ENCODE measurements at regions not wholly inside any gene's neighbourhood (a gene's known extent, or its start where the extent isn't known, plus 50 kb on each side); places are given as distances from the start of the nearest gene placed in this dataset.
A peak's percentile ranks its signal among the peaks of the same experiment; 100 is the strongest.

DNA sequence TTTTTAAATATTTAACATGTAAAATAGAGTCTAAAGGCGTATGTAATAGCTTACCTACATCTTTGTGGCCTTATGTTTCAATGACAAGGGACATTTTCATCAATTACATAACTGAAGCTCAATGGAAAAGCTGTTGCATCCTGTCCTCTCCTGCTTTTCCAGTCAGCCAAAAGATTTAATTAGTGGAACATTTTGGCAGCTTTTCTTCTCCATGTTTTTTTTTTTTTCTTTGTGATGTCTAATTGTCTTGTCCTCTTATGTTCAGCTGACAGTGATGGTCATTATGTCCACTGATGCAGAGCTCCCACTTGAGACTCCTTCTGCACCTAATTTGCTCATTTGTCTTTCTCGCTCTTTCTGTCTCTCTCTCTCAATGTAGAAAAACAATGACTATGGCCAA, 422.2 kb downstream of the GABRG1 start:
- TF ChIP-seq, protein P1, sequence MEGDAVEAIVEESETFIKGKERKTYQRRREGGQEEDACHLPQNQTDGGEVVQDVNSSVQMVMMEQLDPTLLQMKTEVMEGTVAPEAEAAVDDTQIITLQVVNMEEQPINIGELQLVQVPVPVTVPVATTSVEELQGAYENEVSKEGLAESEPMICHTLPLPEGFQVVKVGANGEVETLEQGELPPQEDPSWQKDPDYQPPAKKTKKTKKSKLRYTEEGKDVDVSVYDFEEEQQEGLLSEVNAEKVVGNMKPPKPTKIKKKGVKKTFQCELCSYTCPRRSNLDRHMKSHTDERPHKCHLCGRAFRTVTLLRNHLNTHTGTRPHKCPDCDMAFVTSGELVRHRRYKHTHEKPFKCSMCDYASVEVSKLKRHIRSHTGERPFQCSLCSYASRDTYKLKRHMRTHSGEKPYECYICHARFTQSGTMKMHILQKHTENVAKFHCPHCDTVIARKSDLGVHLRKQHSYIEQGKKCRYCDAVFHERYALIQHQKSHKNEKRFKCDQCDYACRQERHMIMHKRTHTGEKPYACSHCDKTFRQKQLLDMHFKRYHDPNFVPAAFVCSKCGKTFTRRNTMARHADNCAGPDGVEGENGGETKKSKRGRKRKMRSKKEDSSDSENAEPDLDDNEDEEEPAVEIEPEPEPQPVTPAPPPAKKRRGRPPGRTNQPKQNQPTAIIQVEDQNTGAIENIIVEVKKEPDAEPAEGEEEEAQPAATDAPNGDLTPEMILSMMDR (conservative IDR thresholded peaks at IDR 0.05; ENCODE audit: low read depth, low read length): no peak
- no peak overlapping the region for H3K4me3 ChIP-seq (ENCODE audit: low read length)
- DNase-seq (ENCODE audit: low read depth): no peak

DNA sequence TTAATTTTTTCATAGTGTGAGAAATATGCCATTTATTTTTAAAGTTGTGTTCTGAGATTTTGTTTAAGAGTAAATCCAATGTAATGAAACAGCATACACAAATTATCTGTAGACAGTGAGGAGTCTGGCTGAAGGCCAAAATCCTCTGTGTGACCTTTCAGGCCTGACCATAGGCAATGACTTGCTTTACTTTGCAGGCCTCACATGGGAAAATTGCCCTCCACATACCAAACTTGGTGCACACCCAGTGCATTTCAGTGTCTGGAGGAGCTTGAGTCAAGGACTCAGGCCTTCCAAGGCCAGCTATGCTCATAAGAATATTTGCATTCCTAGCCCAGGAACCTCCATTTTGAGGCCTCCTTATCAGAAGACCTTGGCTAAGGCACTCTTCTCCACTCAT, 430.1 kb downstream of the GABRG1 start:
- no peak overlapping the region for H3K4me3 ChIP-seq (ENCODE audit: low read length)
- TF ChIP-seq, protein P1 (conservative IDR thresholded peaks at IDR 0.05; ENCODE audit: low read depth, low read length): no peak
- DNase-seq (ENCODE audit: low read depth): peak; percentile 79

DNA sequence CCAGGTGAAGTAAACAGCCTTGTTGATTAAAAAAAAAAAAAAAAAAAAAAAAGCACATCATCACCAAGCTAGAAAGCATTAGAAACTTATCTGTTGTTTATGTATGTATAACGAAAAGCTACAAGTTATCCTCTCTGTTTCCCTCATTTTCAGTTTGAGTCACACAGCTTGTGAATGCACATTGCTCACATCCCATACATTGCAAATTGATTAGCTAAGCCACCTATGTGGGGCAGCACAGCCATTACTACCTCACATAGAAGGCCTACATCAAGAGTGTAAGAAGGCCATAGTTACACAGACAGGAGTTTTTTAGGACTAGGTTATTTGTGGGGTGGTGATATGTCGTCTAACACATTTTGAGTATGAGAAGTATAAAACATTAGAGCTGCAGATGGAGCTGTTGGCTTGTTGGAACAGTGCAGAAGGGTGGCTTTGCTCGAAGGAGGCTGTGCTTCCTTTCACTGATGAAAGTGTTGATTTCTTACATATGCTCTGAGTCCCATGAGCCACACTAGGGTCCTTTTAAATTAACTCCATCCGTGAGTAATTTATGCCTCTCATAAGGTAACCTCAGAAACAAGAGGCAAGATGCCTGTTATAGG, 431.6 kb downstream of the GABRG1 start:
- DNase-seq (ENCODE audit: low read depth): no peak
- TF ChIP-seq, protein P1 (conservative IDR thresholded peaks at IDR 0.05; ENCODE audit: low read depth, low read length): no peak
- no peak overlapping the region for H3K4me3 ChIP-seq (ENCODE audit: low read length)

DNA sequence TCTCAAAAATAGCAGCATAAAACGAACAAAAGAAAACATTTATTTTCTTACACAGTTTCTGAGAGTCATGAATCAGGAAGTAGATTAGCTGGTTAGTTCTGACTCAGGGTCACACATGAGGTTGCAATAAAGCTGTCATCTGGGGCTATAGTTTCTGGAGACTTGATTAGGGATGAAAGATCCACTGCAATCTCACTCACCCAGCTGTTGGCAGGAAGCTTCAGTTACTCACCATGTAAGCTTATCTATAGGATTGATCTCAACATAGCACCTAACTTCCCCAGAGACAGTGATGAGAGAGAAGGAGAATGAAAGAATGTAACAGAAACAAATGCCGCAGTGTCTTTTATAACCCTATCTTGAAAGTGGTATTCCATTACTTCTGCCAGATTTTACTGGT, 435.5 kb downstream of the GABRG1 start:
- no peak for DNase-seq (ENCODE audit: low read depth)
- TF ChIP-seq, protein P1 (conservative IDR thresholded peaks at IDR 0.05; ENCODE audit: low read depth, low read length): no peak
- H3K4me3 ChIP-seq (ENCODE audit: low read length): no peak overlapping the region

DNA sequence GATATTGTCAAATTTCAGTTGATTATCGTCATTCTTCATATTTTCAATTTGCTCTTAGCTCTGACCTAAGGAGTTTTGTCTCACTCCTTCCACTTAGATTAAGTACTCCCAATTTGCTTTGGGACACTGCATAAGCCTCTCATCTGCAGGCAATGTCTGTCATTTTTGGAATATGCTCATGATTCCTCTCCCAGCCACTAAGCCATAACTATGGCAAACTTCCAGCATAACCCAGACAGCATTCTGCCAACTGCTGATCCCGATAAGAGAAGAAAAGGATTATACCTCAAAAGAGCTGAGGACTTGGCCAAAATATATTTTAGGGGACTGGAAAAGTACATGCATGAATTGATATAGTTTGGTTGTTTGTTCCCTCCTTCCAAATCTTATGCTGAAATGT, 444.4 kb downstream of the GABRG1 start:
- DNase-seq (ENCODE audit: low read depth): no peak
- H3K4me3 ChIP-seq (ENCODE audit: low read length): no peak overlapping the region
- TF ChIP-seq, protein P1 (conservative IDR thresholded peaks at IDR 0.05; ENCODE audit: low read depth, low read length): no peak

DNA sequence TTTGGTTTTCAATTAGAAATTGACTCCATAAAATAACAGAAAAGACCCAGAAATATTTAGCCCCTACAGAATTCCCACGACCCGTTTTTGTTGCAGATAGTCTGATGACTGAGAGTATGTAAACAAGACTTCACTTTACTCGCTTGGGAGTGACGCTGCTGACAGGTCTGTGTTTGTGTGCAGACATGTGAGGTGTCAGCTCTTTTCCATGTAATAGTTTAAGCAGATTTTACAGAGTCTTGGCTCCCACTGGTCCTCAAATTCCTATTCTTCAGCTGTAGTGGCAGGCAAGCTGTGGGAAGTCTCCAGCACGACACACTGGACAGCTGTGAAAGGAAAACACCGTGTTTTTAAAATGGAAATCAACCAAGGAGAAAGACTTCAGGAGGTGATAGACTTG, 455.7 kb downstream of the GABRG1 start:
- no peak overlapping the region for H3K4me3 ChIP-seq (ENCODE audit: low read length)
- DNase-seq (ENCODE audit: low read depth): no peak
- TF ChIP-seq, protein P1 (conservative IDR thresholded peaks at IDR 0.05; ENCODE audit: low read depth, low read length): no peak

DNA sequence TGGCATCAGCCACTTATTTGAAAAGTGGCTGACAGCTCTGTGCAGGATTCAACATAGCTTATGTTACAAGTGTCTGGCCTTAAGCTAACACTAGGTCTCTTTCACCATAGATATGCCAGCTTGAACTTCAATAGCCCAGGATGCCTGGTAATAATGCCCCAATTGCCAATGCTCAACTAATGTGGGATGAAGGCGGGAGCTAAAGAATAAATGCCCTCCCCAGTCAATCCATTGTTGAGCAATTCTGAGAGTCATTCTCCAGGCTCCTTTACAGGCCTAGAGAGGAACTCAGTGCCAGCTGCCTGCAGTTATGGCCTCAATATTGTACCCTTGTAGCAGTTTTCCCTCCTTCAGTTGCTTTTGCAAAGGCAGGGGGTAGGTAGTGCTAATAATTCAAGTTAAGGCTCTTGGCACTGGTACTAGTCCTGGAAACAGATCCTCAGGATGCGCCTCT, 460.2 kb downstream of the GABRG1 start:
- no peak overlapping the region for H3K4me3 ChIP-seq (ENCODE audit: low read length)
- TF ChIP-seq, protein P1 (conservative IDR thresholded peaks at IDR 0.05; ENCODE audit: low read depth, low read length): no peak
- no peak for DNase-seq (ENCODE audit: low read depth)
